GM12878 (cell line): ENCODE measurements at regions not wholly inside any gene's neighbourhood (a gene's known extent, or its start where the extent isn't known, plus 50 kb on each side); places are given as distances from the start of the nearest gene placed in this dataset.
"Not testable (repeated sequence)": the region's sequence is repeated elsewhere in the genome, so short reads cannot be mapped to it uniquely, and the experiment has no call there.

Source experiments
- ATAC-seq: fragments of 200-7000 bp; cut with Tn5 transposase; 3 replicates; pipeline ENCODE4 v1.9.1; 2020; ENCODE audit warnings: mild to moderate bottlenecking, moderate library complexity
- BruUV-seq: library from RNA; stranded (reverse); fragments of 400-500 nt; replicated peaks from 2 replicates; lab custom pipeline; 2021; lab: Mats Ljungman, UMichigan
- CTCF ChIA-PET: fragments of 300-600 bp; sonication (Branson Sonifier 250); formaldehyde crosslinking; extraction: SDS; loops from one replicate; lab custom pipeline; 2021; ENCODE audit warnings: inconsistent platforms; lab: Yijun Ruan, JAX
- POLR2A ChIA-PET: fragments of 350-600 bp; formaldehyde crosslinking; extraction: SDS; loops from one replicate; lab custom pipeline; 2021; ENCODE audit warnings: inconsistent platforms; lab: Charles Lee
- RAD21 ChIA-PET: fragments of 300-600 bp; sonication (Branson Sonifier 250); formaldehyde crosslinking; loops from one replicate; lab custom pipeline; 2023; ENCODE audit warnings: antibody characterized with exemption; ENCODE audit not compliant: unreplicated experiment; lab: Charles Lee
- SMC1A ChIA-PET: fragments of 300-600 bp; sonication (Branson Sonifier 250); formaldehyde crosslinking; loops from one replicate; lab custom pipeline; 2023; ENCODE audit not compliant: unreplicated experiment, uncharacterized antibody; lab: Charles Lee
- DNase-seq: peaks from one replicate; pipeline ENCODE4 v3.0.0-alpha.2; 2011; ENCODE audit warnings: low read depth, low spot score
- FAIRE-seq: peaks from 3 replicates; lab custom pipeline; 2011; peaks lifted over from hg19 to GRCh38; lab: Jason Lieb, UNC
- H2AFZ ChIP-seq: 2 replicates; pipeline ENCODE4 v1.6.0; 2011; ENCODE audit warnings: low read depth, low read length, control low read depth; ENCODE audit not compliant: control insufficient read depth
- H3K27ac ChIP-seq: 2 replicates; pipeline ENCODE4 v1.5.1; 2011; ENCODE audit warnings: control low read depth; ENCODE audit not compliant: control insufficient read depth, insufficient read depth
- H3K27me3 ChIP-seq, 2 experiments: replicated peaks in 1 of 2; 2 replicates each; pipeline versions ENCODE4 v1.6.0 to v1.6.1; 2011; ENCODE audit warnings: low read length in 1 of 2; ENCODE audit not compliant: control insufficient read depth in 2 of 2, insufficient read depth in 2 of 2
- H3K36me3 ChIP-seq, 2 experiments: 2 replicates each; pipeline ENCODE4 v1.5.1; 2011; ENCODE audit warnings: low read length in 1 of 2; ENCODE audit not compliant: control insufficient read depth in 2 of 2, insufficient read depth in 2 of 2
- H3K4me1 ChIP-seq: 2 replicates; pipeline ENCODE4 v1.6.1; 2011; ENCODE audit warnings: mild to moderate bottlenecking, low read length, moderate library complexity, mixed read lengths; ENCODE audit not compliant: control insufficient read depth, insufficient read depth
- H3K4me2 ChIP-seq: 2 replicates; pipeline ENCODE4 v1.6.0; 2011; ENCODE audit warnings: control low read depth; ENCODE audit not compliant: control insufficient read depth, insufficient read depth
- H3K4me3 ChIP-seq: fragments of 200-600 bp; sonication (generic); 2 replicates; pipeline ENCODE4 v1.5.1; 2016
- H3K79me2 ChIP-seq: 2 replicates; pipeline ENCODE4 v1.6.0; 2011; ENCODE audit warnings: low read length; ENCODE audit not compliant: control insufficient read depth, insufficient read depth
- H3K9ac ChIP-seq: 2 replicates; pipeline ENCODE4 v1.8.0; 2011; ENCODE audit warnings: low read length, control low read depth, mixed read lengths; ENCODE audit not compliant: control insufficient read depth, insufficient read depth
- H3K9me3 ChIP-seq: replicated peaks from 3 replicates; pipeline ENCODE4 v1.5.1; 2011; ENCODE audit warnings: mild to moderate bottlenecking, low read length; ENCODE audit not compliant: control insufficient read depth, insufficient read depth
- H4K20me1 ChIP-seq: 2 replicates; pipeline ENCODE4 v1.6.0; 2011; ENCODE audit not compliant: control insufficient read depth, insufficient read depth
- HDGF ChIP-seq: fragments of 450-650 bp; IDR thresholded peaks from 2 replicates; pipeline ENCODE4 v1.6.1; 2016; ENCODE audit warnings: antibody characterized with exemption
- NFYA ChIP-seq: IDR thresholded peaks from 2 replicates; pipeline ENCODE4 v1.6.1; 2011; ENCODE audit warnings: low read depth, mild to moderate bottlenecking, low read length, improper control_type of control experiment, borderline replicate concordance
- PAX5 ChIP-seq: IDR thresholded peaks from 2 replicates; pipeline ENCODE4 v1.6.1; 2011; ENCODE audit warnings: low read depth, low read length, borderline replicate concordance
- PML ChIP-seq: IDR thresholded peaks from 2 replicates; pipeline ENCODE4 v1.6.1; 2012; ENCODE audit warnings: low read length, inconsistent platforms
- SMC3 ChIP-seq: IDR thresholded peaks from 2 replicates; pipeline ENCODE4 v1.6.1; 2011; ENCODE audit warnings: low read length, improper control_type of control experiment, borderline replicate concordance
- SUZ12 ChIP-seq: fragments of 200-600 bp; sonication (generic); IDR thresholded peaks from one replicate; pipeline ENCODE4 v1.6.1; 2018; ENCODE audit warnings: antibody characterized with exemption, mild to moderate bottlenecking; ENCODE audit not compliant: unreplicated experiment
- ZBTB33 ChIP-seq: fragments of 450-650 bp; IDR thresholded peaks from 2 replicates; pipeline ENCODE4 v1.6.1; 2017; ENCODE audit warnings: mild to moderate bottlenecking
- whole genome bisulfite sequencing: methylation state at CpG from one replicate; pipeline ENCODE4 v1.1.6; 2016; ENCODE audit warnings: low lambda C conversion rate; ENCODE audit not compliant: insufficient replicate concordance, insufficient coverage; ENCODE audit errors: missing lambda C conversion rate; 5-methylcytosine and 5-hydroxymethylcytosine counted together
- in situ Hi-C: fragments of 300-500 bp; cut with MboI; formaldehyde crosslinking; loops from 9 replicates; pipeline ENCODE4 v1.14.3; 2018; ENCODE audit warnings: mixed read lengths
- intact Hi-C: fragments of 100-400 bp; cut with micrococcal nuclease; formaldehyde crosslinking; loops from one replicate; pipeline ENCODE4 v1.14.2; 2022; ENCODE audit not compliant: unreplicated experiment

DNA sequence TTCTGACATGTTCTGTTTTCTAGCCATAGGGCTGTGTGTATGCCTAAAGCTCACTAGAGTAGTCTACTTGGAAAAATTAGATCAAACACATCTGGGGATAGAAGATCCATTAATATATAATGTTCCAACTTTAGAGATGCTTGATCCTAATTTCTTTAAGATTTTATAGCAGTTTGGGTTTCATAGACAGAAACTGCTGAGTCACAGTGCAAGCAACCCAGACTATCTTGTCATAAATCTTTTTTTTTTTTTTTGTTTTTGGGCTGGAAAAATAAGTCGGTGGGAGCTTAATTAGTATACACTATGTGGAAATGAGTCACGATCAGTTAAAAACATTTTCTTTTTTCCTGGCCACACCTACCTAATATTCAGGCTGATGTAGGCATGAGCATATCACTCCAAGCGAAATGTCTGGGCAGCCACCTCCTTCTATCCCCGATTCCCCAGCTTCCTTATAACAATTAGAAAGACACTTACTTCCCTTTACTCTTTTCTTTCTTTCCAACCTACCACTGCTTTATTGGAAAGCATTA lies 58.2 kb upstream of the CASK start:
- RAD21 ChIA-PET = no interaction called here
- H3K4me1 ChIP-seq = no peaks in the 10 kb centered on the region
- no peak overlapping the region for H3K4me3 ChIP-seq
- ATAC-seq (no peak), DNase-seq (no peak)
- WGBS = 13% methylated on average over 4 of the region's 4 CpGs
- H3K36me3 ChIP-seq = no peaks in the 10 kb centered on the region
- H3K4me2 ChIP-seq = no peak overlapping the region
- in situ Hi-C loops = no loop called here
- TF ChIP-seq NFYA (no peak), PAX5 (no peak), SMC3 (no peak), PML (no peak), SUZ12 (no peak), ZBTB33 (no peak), HDGF (no peak)
- TF ChIP-seq, all 136 proteins: peak for 0
- no peak for FAIRE-seq
- no peaks in the 10 kb centered on the region for H4K20me1 ChIP-seq
- no peaks in the 10 kb centered on the region for H3K79me2 ChIP-seq
- ChIA-PET SMC1A (no interaction called here), CTCF (interaction anchor here (0.7 kb wide), 1 partner anchor 18 kb away, joined by 3 read pairs; no protein-coding TSS in a partner anchor), POLR2A (no interaction called here)
- no TSS peak for BruUV-seq
- H3K27ac ChIP-seq = no peak overlapping the region
- intact Hi-C loops = no loop called here
- no peak overlapping the region for H3K9ac ChIP-seq
- H2AFZ ChIP-seq = no peak overlapping the region
- no peaks in the 10 kb centered on the region for H3K27me3 ChIP-seq
- no peaks in the 10 kb centered on the region for H3K9me3 ChIP-seq

- FAIRE-seq, in situ Hi-C loops, DNase-seq, H3K27me3 ChIP-seq, CTCF ChIA-PET, H3K36me3 ChIP-seq, BruUV-seq, RAD21 ChIA-PET, H3K9ac ChIP-seq, intact Hi-C loops, H3K4me2 ChIP-seq, H2AFZ ChIP-seq, H3K27ac ChIP-seq, H3K79me2 ChIP-seq, H3K4me1 ChIP-seq, POLR2A ChIA-PET, ATAC-seq, SMC1A ChIA-PET, H3K4me3 ChIP-seq, H3K9me3 ChIP-seq, H4K20me1 ChIP-seq: not testable (repeated sequence)
- 67% methylated on average over 1 of the region's 1 CpG for WGBS
Measured at GRCh38 chrX:41974677-41975076, 51.3 kb upstream of the CASK start.
